Stimulated activated CD8-positive, alpha-beta memory T cell treated with anti-CD3 and anti-CD28 coated beads, Interleukin-12 subunit alpha, Interleukin-12 subunit beta, amount 100 ng/mL, for 24 hours (primary cell): ENCODE measurements at regions not wholly inside any gene's neighbourhood (a gene's known extent, or its start where the extent isn't known, plus 50 kb on each side); places are given as distances from the start of the nearest gene placed in this dataset.
"Not testable (repeated sequence)": the region's sequence is repeated elsewhere in the genome, so short reads cannot be mapped to it uniquely, and the experiment has no call there.

Experiments used
- DNase-seq: peaks from one replicate; pipeline ENCODE4 v3.0.0-alpha.2; 2020; ENCODE audit errors: extremely low read depth

DNA sequence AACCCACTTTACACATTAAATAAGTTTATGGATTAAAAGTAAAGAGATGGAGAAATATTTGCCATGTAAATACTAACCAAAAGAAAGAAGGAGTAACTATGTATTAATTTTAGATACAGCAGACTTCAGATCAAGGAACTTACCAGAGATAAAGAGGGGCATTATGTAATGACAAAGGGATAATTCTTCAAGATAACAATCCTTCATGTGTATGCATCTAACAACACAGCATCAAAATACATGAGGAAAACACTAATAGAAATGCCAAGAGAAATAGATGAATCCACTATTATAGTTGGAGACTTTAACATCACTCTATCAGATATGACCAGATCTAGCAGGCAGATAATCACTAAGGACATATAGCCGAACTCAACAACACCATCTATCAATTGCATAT lies 149.8 kb upstream of the ANKRD55 start:
- no peak for DNase-seq

DNA sequence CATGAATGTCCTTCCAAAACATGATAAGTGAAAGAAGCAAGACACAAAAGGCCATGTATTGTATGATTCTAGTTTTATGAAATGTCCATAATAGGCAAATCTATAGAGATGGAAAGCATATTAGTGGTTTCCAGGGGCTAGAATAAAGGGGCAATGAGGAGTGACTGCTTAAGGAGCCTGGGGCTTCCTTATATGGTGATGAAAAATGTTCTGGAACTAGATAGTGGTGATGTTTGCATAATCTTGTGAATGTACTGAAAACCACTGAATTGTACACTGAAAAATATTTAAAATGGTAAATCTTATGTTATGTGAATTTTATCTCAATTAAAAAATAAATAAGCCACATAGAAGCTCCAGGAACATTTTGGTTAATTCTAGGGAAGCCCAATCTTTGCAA lies 144.4 kb upstream of the ANKRD55 start:
- DNase-seq: no peak

- no peak for DNase-seq
Observed at GRCh38 chr5:56376128-56376527, 143.0 kb upstream of the ANKRD55 start.

DNA sequence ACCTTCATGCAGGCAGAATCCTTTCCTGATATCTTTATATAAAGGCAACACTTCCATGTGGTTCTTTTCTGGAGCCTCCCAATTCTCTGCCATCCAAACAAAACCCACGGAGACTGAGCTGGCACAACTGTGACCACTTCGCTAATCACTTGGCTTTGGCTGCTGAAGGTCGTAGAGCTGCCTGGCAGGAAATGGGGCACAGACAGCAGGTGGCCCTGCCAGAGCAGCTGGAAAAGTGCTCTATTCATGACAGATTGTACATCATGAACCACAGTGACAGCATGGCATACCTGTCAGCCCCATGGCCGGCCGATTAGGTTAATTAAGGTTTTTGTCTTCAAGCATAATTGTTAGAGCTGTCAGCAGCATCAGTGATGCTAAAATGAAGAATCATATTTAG lies 141.9 kb upstream of the ANKRD55 start:
- DNase-seq: no peak

DNA sequence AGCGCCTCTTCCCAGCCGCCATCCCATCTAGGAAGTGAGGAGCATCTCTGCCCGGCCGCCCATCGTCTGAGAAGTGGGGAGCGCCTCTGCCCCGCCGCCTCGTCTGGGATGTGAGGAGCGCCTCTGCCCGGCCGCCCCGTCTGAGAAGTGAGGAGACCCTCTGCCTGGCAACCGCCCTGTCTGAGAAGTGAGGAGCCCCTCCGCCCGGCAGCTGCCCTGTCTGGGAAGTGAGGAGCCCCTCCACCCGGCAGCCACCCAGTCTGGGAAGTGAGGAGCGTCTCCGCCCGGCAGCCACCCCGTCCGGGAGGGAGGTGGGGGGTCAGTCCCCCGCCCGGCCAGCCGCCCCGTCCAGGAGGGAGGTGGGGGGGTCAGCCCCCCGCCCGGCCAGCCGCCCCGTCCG lies 139.4 kb upstream of the ANKRD55 start:
- DNase-seq: not testable (repeated sequence)

GRCh38 chr5:56369361-56369811 lies 136.3 kb upstream of the ANKRD55 start:
- no peak for DNase-seq

GRCh38 chr5:56367748-56368147 lies 134.6 kb upstream of the ANKRD55 start:
- no peak for DNase-seq

DNA sequence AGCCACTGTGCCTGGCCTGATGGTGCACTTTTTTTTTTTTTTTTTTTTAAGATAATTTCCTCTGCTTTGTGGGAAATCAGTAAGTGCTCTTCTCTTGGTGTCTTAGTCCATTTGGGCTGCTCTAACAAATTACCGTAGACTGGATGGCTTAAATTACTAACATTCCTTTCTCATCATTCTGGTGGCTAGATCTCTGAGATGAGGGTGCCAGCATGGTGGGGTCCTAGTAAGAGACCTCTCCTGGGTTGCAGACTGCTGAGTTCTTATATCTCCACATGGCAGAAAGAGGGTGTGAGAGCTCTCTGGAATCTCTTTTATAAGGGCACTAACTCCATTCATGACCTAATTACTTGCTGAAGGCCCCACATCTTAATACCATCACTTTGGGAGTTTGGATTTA lies 133.9 kb upstream of the ANKRD55 start:
- DNase-seq: no peak

DNA sequence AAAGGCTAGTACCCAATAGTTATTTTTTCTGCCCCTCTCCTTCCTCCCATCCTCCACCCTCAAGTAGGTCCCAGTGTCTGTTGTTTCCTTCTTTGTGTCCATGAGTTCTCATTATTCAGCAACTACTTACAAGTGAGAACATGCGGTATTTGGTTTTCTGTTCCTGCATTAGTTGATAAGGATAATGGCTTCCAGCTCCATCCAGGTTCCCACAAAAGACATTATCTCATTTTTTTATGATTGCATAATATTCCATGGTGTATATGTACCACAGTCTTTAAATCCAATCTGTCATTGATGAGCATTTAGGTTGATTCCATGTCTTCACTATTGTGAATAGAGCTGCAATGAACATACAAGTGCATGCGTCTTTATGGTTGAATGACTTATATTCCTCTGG lies 128.3 kb upstream of the ANKRD55 start:
- DNase-seq: no peak

GRCh38 chr5:56360816-56361215 lies 127.7 kb upstream of the ANKRD55 start:
- DNase-seq: no peak

- DNase-seq: no peak
Observed at GRCh38 chr5:56359809-56360685, 126.9 kb upstream of the ANKRD55 start.

- DNase-seq: no peak
Observed at GRCh38 chr5:56358703-56359681, 125.9 kb upstream of the ANKRD55 start.

- DNase-seq: no peak
Observed at GRCh38 chr5:56358046-56358445, 124.9 kb upstream of the ANKRD55 start.

DNA sequence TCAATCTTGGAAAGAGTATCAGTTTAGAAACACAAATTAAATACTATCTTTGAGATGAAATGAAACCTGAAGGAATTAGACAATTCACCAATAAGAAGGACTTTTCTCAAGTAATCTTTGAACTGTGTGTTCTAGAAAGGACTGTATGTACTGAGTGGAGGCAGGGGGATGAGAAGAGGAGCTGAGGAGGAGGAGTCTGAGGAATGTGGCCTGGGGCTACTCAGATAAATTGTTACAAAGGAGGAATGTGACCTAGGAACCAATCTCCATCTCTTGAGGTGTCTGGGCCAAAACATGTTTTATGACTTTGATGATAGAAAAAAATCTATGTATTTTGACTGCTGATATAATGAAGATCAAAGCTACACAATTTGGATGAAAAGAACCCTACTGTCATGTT lies 124.3 kb upstream of the ANKRD55 start:
- DNase-seq: no peak

DNA sequence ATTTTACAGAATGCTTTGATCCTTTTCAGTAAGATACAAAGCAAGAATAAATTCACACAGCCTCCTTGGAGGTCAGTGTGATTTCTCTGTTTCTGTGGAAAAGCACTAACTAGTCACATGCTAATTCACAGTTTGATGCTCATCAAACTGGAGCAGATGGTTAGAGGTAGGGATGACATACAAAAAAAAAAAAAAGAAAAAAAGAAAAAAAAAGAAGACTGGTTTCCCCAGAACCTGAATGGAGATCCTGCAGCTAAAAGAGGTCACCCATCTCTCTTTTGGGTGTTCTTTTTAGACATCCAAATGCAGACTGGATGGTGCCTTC lies 123.7 kb upstream of the ANKRD55 start:
- DNase-seq: no peak

DNA sequence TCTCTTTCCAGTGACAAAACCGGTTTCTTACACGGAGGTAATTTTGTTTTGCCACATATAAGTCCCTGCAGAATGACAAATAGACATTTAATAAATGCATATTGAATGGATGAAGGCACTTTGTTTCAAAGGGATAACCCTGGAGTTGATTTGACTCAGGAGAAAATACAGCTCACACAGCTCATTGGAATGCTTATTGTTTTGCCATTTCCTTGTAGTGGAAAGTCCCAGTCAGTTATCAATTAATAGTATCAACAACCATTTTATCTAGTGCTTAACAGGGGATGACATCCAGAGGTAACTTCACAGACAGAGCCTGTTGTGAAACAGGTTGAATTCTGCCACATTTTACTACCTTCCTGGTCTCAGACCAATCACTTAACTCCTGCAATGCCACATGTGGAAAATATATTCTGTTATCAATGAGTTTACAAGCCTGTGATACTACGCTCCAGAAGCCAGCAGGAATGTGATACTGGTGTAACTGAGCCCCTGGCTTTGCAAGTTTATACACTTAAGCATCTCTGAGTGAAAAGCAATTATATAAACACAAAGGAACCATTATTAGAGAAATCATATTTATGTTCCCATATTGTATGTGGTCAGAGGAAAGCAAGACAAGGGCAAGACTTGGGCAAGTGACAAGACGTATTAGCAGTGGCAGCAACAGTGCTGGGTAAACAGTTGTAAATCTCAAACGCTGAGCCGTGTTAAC lies 123.1 kb upstream of the ANKRD55 start:
- DNase-seq: no peak

GRCh38 chr5:56354836-56355235 lies 121.7 kb upstream of the ANKRD55 start:
- no peak for DNase-seq

DNA sequence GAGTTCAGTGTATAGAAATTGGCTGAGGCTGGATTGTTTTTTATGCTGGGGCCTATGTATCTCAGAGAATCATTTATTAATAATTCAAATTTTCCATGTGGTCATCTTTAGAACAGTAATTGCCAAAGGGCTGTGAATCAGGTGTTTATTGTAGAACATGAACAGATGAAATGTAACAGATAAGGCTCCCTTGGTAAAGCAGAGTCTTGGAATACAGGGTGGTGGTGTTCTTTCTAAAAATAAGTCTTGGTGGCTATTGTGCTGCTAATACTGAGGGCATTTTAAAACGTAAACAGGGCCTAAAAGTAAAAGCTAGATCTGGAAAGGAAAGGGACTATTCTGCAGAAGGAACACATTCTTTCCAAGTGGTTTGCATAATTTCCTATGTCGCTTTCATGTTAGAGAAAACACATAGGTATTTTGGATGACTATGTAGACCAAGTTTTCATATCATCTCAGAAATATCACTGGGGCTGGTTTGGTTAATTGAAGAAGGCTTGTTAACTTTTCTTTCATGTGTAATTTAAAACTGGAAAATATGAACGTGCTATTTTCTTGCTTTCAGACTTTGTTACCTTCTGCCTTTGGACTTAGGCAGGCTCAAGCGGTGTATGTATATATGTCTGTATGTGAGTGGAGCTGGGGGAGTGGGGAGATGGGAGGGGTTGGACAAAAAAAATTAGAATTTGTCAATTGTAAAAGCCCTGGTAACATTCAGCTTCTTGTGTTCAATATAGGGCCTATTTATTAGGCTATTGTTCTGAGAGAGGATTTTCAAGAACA lies 119.9 kb upstream of the ANKRD55 start:
- no peak for DNase-seq

GRCh38 chr5:56350597-56351170 lies 117.6 kb upstream of the ANKRD55 start:
- no peak for DNase-seq

DNA sequence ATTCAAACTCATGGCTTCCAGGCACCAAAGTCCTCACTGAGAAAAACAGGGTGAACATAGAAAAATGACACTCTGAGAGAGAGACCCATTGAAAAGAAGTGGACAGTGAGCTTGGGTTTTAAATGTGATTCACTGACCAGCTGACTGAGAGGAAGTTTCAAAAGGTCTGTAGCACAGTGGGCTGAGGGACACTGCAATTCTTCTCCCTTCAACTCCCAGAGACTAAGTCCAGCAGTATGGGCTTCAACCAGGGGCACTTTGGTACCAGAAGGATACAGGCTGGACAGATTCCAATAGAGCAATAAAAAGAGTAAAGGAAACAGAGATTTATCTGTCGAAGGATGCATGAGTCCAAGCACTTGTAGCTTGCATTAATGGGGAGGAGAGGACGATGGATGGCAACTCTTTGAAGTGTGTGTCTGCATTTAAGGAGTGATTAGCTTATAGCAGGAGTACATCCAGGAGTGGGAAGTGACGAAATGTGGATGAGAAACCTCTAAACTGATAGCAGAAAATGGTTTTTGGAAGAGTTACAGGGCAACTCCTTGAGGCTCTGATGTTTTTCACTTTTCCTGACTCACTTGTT lies 117.0 kb upstream of the ANKRD55 start:
- DNase-seq: no peak

GRCh38 chr5:56349461-56349860 lies 116.3 kb upstream of the ANKRD55 start:
- DNase-seq: no peak
